HG03175 (cell line): ENCODE measurements at regions not wholly inside any gene's neighbourhood (a gene's known extent, or its start where the extent isn't known, plus 50 kb on each side); places are given as distances from the start of the nearest gene placed in this dataset.
A peak's percentile ranks its signal among the peaks of the same experiment; 100 is the strongest.

Experiments
- ATAC-seq: cut with Tn5 transposase; IDR thresholded peaks from one replicate; pipeline ENCODE4 v1.9.1; 2021; ENCODE audit warnings: mild to moderate bottlenecking, moderate library complexity; ENCODE audit not compliant: unreplicated experiment

GRCh38 chr7:25952261-25953057 is 199.5 kb upstream of the NFE2L3 start:
- ATAC-seq = no peak

GRCh38 chr7:25953859-25954258 is 198.1 kb upstream of the NFE2L3 start:
- no peak for ATAC-seq

- no peak for ATAC-seq
These were observed 197.6 kb upstream of the NFE2L3 start for GRCh38 chr7:25954395-25954794.

GRCh38 chr7:25959168-25959734 is 192.7 kb upstream of the NFE2L3 start:
- no peak for ATAC-seq

- ATAC-seq = no peak
These were observed 188.3 kb upstream of the NFE2L3 start for GRCh38 chr7:25963733-25964132.

GRCh38 chr7:25964483-25964991 is 187.5 kb upstream of the NFE2L3 start:
- peak; percentile 27 for ATAC-seq

- no peak for ATAC-seq
These were observed 186.4 kb upstream of the NFE2L3 start for GRCh38 chr7:25965405-25966123.

- ATAC-seq = no peak
These were observed 185.5 kb upstream of the NFE2L3 start for GRCh38 chr7:25966469-25966868.

GRCh38 chr7:25967278-25968204 is 184.5 kb upstream of the NFE2L3 start:
- peak; percentile 49 for ATAC-seq

- peak; percentile 68 for ATAC-seq
These were observed 183.6 kb upstream of the NFE2L3 start for GRCh38 chr7:25968205-25968993.

GRCh38 chr7:25970356-25970755 is 181.6 kb upstream of the NFE2L3 start:
- ATAC-seq = no peak

- no peak for ATAC-seq
These were observed 181.1 kb upstream of the NFE2L3 start for GRCh38 chr7:25970911-25971310.

- ATAC-seq = no peak
These were observed 175.4 kb upstream of the NFE2L3 start for GRCh38 chr7:25976630-25977029.

- ATAC-seq = no peak
These were observed 173.5 kb upstream of the NFE2L3 start for GRCh38 chr7:25978466-25978865.

- ATAC-seq = no peak
These were observed 172.4 kb upstream of the NFE2L3 start for GRCh38 chr7:25979605-25980004.

GRCh38 chr7:25982684-25983083 is 169.3 kb upstream of the NFE2L3 start:
- ATAC-seq = no peak

GRCh38 chr7:25985196-25985595 is 166.8 kb upstream of the NFE2L3 start:
- no peak for ATAC-seq

GRCh38 chr7:25988640-25989039 is 163.4 kb upstream of the NFE2L3 start:
- no peak for ATAC-seq

- ATAC-seq = no peak
These were observed 162.8 kb upstream of the NFE2L3 start for GRCh38 chr7:25989140-25989705.
